NCI-H2029 treated with DMSO at 0.1 percent for 48 hours (cell line): ENCODE measurements at regions not wholly inside any gene's neighbourhood (a gene's known extent, or its start where the extent isn't known, plus 50 kb on each side); places are given as distances from the start of the nearest gene placed in this dataset.
"Not testable (repeated sequence)": the region's sequence is repeated elsewhere in the genome, so short reads cannot be mapped to it uniquely, and the experiment has no call there.

Experiments
- DNase-seq: peaks from one replicate; lab custom pipeline; 2025; lab: John Stamatoyannopoulos, UW

DNA sequence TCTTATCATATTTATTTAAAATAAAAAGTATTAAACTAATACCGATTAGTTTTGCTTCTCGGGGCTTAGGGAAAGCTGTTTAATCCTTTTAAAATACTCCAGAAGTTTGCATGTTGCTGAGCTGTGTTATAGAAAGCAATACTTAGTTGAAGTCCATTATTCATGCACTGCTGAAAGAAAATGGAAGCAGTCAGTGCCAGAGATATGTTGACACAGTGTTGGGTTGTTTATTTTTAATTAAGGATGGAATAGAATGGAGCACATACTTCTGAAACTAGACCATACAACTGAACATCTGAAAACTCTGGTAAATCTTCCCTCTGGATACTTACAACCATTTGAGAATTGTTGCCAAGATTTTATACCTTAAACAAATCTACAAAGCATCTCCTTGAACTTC, 282.7 kb upstream of the CCDC179 start:
- DNase-seq = no peak

DNA sequence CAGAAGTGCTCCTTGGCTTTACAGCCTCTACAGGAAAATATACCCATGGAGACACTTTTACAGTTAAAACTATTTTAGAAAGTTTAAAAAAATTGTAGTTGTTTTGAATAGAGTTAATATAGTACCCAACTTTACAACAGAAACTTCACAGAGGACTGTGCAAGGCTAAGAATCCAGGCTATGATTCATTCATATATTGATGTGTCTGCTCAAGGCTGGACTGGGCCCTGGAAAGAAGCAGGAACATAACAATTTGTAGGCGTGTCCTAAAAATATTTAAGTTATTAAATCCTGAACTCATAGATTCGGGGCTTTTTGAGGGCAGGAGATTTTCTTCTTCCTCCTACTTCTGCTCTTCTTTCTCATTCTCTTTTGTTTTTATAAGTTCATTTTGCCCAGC, 291.5 kb upstream of the CCDC179 start:
- no peak for DNase-seq

DNA sequence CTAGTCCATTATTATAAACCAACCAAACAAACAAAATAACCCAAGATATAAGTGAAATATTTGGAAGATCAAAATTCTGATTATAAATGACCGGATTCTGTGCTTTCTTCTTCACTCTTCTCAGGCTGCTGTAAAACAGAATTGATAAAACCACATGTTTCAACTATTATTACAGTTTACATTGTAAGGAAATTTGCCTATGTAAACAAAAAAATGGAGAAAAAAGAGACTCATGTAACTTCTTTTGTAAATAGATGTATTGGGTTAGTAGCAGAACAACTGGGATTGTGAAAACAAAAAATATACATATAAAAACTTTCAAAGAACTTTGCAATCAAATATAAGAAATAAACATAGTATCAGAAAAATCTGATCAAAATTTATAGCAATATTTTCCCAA, 295.2 kb upstream of the CCDC179 start:
- no peak for DNase-seq

DNA sequence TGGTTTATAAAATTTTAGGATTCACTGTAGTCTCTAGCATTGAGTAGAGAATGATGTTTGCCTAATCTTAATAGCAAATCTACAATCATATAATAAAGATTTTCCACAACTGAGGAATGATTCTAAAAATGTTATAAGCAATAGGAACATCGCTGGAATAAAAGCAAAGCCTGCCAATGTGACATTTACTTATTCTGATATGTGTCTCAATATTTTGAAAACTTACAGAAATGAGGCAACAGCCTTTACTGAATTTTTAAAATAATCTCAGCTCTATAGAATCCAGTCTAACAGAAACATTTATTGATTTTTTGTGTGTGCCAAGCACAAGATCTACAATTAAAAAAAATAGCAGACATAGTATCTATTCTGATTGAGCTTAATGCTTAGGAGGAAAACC, 303.7 kb upstream of the CCDC179 start:
- no peak for DNase-seq

DNA sequence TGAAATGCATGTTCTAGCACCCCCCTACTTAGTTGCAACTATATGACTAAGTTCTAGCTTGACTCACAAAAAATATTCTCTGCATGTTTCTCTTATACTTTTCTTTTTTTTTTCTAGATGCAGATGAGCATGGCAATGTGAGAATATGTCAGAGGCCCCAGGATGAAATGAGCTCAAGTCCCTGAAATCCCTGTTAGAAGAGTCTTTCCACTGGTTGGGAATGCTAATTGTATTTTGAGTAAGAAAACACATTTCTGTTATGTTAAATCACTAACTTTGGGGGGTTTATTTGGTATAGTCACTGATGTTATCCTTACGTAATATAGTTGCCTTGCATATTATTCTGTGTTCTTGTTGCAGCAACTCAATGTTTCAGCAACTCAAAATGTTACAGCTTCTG, 306.1 kb upstream of the CCDC179 start:
- DNase-seq = no peak

DNA sequence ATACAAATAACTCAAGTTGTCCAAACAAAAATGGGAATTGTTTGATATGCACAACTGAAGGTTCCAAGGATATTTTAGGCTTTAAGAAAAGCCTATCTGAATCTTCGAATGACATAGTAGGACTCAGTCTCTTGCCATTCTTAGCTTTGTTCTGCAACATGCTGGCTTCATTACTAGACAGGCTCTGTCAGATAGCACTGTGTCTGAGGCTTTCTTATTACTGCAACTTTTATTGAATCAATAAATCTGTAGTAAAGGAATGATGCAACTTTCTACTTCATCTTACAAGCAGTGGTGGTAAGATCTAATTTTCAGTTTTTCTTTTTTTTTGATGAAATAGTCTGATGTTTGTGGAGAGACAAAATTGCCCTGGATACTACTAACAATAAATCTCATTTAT, 319.3 kb upstream of the CCDC179 start:
- no peak for DNase-seq

DNA sequence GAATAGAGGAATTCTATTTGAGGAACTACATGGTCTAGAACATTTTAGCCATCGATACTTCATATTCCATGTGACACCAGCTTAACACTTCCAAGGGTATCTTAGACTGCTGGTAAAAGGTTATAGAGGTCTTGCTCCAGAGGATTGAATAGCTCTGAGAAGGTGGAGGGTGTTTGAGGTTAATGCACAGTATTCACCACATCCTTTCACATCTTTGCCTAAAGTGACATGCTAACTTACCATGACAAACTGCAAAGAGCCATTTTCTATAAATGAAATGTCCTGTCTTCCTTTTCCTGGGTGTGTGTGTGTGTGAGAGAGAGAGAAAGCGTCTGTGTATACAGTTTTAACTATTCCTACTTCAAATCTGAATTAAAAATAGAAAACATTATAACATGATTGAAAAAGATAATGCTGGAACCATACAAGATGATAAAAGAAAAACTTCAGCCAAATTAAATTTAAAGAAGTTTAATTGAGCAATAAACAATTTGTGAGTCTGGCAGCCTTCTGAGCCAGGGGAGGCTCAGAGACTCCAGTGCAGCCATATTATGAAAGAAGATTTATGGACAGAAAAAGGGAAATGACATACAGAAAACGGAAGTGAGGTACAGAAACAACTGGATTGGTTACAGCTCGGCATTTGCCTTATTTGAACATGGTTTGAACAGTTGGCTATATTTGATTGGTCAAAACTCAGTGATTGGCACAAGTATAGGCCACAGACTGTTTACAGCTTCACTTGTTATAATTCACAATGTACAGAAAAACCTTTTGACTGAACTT, 320.9 kb upstream of the CCDC179 start:
- DNase-seq = no peak

DNA sequence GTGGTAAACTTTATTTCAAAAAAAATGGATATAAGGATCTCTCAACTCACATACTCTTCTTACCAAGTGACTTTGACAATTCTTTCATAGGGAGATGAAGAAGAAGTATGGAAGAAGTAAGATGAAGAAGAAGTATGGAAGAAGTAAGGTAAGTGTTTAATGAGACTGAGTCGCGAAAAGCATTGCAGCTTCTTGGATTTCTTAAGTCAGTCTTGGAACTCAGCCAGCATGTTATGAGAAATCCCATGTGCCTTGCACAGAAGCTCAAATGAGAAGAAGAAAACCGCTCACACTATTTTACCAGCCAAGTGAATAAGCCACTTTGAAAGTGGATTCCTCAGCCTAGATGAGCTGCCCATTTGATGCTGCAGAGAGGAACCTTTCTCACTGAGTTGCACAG, 332.0 kb upstream of the CCDC179 start:
- no peak for DNase-seq

DNA sequence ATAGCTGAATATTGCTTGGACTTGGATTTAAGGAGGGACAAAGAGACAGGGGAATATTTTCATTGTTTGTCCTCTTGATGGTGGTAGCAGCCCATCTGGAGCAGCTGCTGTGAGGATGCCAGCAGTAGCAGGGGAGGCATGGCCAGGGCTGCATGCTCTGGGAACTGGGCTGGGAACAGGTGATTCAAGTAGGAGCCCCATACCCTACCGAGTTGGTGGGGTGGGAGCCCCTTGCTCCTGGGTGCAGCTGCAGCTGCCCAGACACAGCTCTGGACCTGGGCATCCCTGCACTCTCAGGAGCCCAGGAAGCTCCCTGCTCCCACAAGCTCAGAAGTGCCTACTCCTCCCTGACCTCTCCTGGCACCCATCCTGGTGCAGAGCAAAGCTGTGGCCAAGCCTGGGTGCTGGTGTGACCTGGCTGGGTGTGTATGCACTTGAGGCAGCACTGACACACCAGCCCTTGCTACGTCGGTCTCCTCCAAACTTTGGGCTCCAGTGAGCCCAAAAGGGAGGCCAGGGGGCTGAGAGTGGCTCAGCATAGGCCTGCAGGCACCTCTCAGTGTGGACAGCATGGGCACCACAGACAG, 341.8 kb upstream of the CCDC179 start:
- no peak for DNase-seq

DNA sequence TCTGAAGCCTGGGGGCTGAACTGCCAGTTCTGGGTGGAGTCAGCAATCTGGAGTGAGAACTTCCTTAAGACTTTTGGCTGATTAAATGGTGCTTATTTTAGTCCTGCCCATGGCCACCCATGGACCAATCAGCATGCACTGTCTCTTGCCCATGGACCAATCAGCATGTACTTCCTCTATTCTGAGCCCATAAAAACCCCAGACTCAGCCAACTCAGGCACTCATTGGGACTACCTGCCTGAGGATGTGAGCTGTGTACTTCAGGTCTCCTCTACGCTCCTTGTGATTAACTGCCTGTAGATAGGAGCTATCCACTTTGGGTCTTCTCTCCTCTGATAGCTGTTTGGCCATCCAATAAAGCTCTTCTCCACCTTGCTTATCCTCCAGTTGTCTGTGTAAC, 342.3 kb upstream of the CCDC179 start:
- DNase-seq = no peak

DNA sequence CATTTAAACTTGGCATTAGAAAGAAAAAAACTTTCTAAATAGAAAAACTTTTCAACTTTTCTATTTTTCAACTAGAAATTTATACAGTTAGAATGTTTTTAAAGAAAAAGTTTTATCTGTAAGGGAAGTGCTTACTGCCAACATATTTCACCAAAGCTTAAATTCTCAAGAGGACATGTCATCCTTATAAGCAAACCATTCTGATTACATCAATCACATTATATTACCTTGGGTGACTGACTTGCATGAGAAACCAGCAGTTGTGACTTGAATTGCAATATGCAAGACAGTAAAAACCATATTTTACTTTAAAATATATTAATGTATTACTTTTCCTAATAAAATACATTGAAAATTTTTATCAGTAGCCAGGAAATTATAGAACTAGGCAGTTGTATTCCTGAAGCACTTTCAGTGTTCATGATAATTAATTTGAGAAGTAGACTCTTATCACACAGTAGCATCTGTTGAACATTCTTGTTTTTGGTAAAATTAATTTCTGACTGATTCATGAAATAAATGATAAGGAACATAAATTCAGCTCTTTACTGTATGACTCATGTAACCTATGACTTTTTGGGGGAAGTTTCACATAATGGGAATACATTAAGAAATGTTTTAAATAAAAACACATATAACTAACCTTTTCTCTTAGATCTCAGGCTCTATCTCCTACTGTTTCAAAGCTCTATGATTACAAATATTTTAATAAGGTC, 345.0 kb upstream of the CCDC179 start:
- no peak for DNase-seq

DNA sequence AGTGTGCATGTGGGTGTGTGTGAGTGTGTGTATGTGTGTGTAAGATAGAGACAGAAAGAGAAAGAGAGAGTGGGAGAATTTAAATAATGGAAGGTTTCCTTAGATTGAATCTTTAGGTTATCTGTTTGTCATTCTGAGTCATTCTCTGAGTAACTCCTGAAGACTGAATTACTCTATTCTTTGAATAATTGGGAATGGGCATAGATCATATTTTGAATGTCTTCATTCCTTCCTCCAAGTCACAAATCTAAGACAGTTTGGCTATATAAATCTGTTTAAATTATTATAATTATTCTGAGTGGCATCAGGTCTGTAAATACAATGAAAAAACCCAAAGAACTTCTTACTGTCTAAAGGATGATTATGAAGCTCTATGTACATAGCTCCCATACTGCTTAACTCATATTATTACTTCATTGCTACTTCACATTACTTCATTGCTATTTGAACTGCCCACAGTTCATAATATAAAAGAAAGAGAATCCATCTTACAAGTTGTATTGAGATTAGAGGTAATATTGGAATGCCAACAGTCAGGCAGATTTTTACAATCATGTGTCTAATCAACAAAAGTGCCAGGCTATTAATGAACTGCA, 346.6 kb upstream of the CCDC179 start:
- no peak for DNase-seq

DNA sequence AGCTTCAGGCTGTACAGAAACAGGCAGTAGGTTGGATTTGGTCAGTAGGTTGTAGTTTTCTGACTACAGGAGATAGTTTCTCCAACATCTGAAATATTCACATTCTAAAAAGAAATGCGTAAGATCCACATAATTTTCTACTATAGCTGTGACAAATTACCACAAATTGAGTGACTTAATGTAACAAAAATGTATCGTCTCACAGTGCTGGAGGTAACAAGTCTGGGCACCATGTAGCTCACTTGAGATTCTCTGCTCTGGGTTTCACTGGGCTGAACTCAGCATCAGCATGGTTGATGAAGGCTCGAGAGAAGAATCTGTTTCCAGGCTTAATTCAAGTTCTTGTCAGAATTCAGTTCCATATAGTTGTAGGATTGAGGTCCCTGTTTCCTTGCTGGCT, 350.9 kb upstream of the CCDC179 start:
- no peak for DNase-seq

DNA sequence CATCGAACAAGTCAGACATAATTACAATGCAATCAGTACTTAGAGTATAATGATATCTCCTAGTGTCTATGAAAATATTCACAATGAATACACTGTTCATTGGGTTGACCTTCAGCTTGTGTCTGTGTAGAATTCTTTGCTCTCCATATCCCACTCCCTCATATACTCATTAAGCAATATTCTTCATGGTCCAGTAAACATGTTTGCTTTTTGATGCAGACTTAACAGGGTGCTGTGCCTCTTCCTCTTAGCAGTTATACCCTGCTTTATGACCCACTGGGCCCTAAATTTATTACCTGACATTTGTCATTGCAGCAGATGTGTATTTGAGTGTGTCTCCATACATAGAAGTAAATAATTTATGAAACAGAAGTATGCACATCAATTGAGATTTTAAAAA, 352.5 kb upstream of the CCDC179 start:
- no peak for DNase-seq

DNA sequence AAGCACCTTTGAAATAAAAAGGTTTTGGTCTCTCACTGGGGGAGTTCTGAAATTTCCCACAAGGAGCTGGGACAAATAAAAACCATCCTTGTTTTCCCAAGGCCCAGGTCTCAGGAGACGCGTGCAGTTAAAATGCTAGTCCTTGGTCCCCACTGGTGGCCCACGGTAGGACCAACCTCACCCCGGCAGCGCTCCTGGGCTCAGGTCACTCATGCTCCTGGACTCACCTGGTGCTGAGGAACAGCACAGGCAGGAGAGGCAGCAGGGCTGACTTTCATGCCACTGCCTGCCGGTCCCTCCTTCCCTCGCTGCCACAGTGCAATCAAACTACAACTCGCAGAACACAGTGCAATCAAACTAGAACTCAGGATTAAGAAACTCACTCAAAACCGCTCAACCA, 356.8 kb upstream of the CCDC179 start:
- no peak for DNase-seq

DNA sequence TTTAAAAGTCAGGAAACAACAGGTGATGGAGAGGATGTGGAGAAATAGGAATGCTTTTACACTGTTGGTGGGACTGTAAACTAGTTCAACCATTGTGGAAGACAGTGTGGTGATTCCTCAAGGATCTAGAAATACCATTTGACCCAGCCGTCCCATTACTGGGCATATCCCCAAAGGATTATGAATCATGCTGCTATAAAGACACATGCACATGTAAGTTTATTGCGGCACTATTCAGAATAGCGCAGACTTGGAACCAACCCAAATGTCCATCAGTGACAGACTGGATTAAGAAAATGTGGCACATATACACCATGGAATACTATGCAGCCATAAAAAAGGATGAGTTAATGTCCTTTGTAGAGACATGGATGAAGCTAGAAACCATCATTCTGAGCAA, 359.8 kb upstream of the CCDC179 start:
- not testable (repeated sequence) for DNase-seq

DNA sequence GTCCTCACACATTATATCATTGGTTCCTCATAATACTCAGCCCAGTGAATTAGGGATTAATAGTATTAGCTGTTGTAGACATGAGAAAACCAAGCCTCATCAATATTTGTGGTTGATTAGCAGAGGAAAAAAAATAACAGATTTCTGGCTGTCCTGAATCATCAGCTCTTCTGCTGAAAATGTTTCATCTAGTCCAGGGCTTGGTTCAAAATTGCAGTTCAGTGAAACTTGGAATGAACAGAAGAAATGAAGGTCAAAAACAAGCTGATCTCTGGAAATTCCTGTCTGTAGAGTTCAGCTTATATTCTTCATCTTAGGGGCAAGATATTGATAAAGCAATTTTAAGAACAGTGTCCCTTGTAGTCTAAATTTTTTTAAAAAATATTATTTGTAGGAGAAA, 361.1 kb upstream of the CCDC179 start:
- no peak for DNase-seq

DNA sequence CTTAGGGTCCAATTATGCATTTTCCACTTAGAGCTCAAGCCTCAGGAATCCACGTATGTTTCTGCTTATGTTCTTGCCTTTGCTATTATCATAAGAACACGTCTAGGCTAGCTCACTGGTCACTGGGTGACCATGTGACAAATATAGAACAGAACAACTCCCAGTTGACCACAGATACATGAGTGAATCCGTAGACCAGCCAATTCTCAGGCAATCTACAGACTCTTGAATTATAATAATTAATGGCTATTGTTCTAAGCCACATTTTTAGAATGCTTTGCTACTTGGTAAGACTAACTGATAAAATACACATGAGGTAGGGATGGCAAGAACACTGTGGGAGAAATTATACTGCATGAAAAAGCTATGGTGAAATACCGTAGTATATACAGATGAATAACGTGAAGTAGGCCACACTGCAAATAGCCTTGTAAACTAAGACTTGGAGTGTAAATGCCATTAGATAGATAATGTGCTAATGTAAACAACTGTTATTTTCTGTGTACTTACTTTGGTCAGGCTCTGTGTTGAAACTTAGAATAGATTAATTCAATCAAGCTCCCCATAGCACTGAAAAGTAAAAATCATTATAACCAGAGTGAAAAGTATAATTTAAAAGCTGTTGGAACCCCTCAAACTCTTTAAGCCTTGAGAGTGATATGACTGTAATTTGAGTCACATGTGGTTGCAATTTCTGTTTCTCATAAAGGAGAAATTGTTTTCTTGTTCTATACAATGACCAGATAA, 366.2 kb upstream of the CCDC179 start:
- no peak for DNase-seq

DNA sequence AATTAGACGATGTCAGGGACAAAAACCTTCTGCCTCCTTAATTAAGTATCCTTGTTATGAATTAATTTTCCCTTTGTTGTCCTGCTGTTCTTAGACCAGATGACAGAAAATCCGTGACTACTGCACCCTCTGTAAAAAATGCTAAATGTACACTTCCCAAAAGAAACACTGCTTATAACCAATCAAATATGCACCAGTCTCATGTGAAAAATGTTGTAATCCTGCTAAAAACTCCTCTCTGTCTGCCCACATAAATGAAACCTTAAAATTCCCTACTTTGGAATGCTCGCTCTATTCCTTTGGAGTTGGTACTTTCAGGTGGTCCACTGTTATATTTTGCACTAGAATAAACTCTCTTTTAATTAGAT, 366.8 kb upstream of the CCDC179 start:
- no peak for DNase-seq

DNA sequence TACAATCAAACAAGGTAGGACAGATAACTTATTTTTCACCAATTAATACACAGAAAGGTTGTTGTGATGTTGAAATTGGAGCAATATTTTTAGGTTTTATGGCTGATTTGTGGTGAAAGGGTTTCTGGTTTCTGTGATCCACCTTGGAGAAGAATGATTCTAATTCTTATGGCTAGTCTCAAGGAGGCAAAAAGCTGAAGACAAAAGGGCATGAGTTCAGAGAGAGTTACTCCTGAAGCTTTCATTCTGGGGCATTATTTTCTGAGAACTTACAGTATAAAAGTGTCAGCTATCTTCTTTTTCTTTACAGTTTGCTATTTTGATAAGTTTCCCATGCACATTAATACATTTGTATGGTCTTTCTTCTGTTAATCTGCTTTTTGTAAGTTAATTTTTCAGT, 372.4 kb upstream of the CCDC179 start:
- no peak for DNase-seq

DNA sequence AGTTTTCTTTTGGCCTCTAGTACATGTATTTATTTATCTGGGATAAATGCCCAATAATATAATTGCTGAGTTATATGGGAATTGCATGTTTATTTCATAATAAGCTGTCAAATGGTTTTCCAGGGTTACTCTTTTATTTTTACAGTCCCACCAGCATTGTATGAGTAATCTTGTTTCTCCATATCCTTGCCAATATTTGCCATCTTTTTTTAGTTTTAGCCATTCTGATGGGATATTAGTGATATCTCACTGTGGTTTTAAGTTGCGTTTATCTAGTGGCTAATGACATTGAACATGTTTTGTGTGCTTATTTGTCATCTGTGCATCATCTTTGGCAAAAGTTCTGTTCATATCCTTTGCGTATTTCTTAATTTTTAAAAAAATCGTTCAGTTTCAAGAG, 372.8 kb upstream of the CCDC179 start:
- no peak for DNase-seq

DNA sequence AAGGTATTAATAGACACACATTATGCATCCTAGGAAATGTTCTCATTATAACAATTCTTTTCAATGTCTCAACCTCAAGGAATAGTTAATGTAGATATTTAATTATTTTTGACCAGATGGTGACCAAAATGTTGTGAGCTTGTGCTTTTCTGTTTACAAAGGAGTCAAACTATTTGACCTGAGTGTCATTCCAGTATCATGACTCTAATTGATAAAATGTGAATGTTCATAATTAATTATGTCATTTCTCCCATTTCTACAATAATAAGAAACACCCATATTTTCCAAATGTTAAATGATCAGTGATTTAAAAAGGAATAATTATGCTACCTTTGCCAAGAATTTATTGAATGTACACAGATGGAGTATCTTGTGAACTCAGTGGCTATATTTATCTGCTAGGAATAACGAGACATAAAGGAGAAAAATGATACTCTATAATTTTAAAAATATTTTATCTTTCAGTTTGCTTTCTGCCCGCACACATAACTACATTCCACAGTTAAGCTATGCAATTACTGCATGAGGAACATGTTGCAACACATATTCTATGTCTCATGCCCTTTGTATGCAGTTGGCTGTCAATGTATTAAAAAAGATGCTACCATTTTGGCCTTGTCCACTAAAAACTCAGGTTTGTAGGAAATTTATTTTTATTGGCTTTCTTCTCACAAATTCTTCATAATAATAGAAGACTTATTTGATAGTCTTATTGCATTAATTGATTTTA, 376.7 kb upstream of the CCDC179 start:
- DNase-seq = no peak
